GM10248 (cell line): ENCODE measurements at regions not wholly inside any gene's neighbourhood (a gene's known extent, or its start where the extent isn't known, plus 50 kb on each side); places are given as distances from the start of the nearest gene placed in this dataset.
A peak's percentile ranks its signal among the peaks of the same experiment; 100 is the strongest.
"Not testable (repeated sequence)": the region's sequence is repeated elsewhere in the genome, so short reads cannot be mapped to it uniquely, and the experiment has no call there.

Experiments
- CTCF ChIA-PET: fragments of 300-600 bp; sonication (Branson Sonifier 250); formaldehyde crosslinking; extraction: SDS; loops from one replicate; lab custom pipeline; 2021; ENCODE audit warnings: antibody characterized with exemption; lab: Yijun Ruan, JAX
- POLR2A ChIA-PET: fragments of 350-650 bp; sonication (Branson Sonifier 250); formaldehyde crosslinking; extraction: SDS; loops from one replicate; lab custom pipeline; 2020; ENCODE audit warnings: antibody characterized with exemption; lab: Yijun Ruan, JAX
- DNase-seq: peaks from one replicate; pipeline ENCODE4 v3.0.0; 2012; ENCODE audit errors: extremely low spot score
- TF ChIP-seq, protein P1 (sequence below): IDR thresholded peaks from 2 replicates; pipeline ENCODE4 v1.5.1; 2012; ENCODE audit warnings: mild to moderate bottlenecking, low read depth; ENCODE audit errors: extremely low read depth, missing control alignments, control extremely low read depth

DNA sequence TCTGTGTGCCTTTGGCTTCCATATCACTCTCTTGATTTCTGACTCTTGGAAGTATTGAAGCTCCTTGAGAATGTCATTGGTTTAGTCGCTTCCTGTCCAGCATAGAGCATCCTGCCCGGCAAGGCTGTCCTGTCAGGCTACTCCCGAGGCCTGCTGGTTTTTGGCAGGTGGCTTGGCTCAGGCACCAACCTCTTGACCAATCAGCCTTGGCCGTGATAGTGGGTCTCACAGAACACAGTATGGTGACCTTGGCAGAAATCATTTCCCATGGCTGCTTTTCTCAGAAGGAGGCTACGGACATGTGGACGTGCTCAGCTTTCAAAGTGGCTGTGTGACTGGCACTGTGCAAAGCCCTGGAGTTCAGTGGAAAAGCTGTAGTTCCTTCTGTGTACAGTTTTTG lies 516.9 kb downstream of the REEP3 start:
- CTCF ChIA-PET, result interaction anchor here (1.4 to 1.5 kb wide), 2 partner anchors 9 to 63 kb away, joined by 3 to 5 read pairs; no protein-coding TSS in a partner anchor
- TF ChIP-seq, protein P1, sequence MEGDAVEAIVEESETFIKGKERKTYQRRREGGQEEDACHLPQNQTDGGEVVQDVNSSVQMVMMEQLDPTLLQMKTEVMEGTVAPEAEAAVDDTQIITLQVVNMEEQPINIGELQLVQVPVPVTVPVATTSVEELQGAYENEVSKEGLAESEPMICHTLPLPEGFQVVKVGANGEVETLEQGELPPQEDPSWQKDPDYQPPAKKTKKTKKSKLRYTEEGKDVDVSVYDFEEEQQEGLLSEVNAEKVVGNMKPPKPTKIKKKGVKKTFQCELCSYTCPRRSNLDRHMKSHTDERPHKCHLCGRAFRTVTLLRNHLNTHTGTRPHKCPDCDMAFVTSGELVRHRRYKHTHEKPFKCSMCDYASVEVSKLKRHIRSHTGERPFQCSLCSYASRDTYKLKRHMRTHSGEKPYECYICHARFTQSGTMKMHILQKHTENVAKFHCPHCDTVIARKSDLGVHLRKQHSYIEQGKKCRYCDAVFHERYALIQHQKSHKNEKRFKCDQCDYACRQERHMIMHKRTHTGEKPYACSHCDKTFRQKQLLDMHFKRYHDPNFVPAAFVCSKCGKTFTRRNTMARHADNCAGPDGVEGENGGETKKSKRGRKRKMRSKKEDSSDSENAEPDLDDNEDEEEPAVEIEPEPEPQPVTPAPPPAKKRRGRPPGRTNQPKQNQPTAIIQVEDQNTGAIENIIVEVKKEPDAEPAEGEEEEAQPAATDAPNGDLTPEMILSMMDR, result no peak
- no peak for DNase-seq
- POLR2A ChIA-PET, result no interaction called here

DNA sequence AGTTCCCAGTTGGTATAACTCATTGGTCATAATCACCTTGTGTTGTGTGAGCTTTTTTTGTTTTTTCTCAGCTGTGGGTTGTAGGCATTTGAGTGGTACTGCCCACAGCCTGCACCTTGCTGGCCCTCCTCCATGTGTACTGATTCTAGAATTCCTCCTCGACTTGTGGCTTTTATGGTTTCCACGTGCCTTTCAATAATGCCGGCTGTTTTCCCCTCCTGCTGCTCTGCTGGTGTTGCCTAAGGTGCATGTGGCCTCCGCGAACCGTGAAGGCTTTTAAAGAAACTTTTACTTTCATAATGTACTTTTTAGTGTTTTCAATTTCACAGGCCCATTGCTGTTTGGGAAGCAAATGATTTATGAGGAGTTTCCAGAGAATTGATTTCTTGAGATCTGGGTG lies 518.0 kb downstream of the REEP3 start:
- TF ChIP-seq, protein P1, result no peak
- POLR2A ChIA-PET, result no interaction called here
- DNase-seq, result no peak
- CTCF ChIA-PET, result interaction anchor here (1.5 kb wide), 1 partner anchor 11 kb away, joined by 5 read pairs; no protein-coding TSS in a partner anchor

DNA sequence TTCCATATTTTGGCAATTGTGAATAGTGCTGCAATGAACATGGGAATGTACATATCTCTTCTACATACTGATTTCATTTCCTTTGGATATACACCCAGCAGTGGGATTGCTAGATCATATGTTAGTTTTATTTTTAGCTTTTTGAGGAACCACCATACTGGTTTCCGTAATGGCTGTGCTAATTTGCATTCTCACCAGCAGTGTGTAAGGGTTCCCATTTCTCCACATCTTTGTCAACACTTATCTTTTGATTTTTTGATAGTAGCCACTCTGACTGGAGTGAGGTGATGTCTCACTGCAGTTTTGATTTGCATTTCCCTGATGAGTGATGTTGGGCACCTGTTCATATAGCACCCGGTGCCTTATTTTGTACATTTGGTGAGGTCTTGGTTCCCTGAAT lies 519.6 kb downstream of the REEP3 start:
- no peak for DNase-seq
- ChIA-PET CTCF (interaction anchor here (0.6 to 6.8 kb wide), 16 partner anchors 9 to 312 kb away, joined by 3 to 46 read pairs (median 4); no protein-coding TSS in a partner anchor), POLR2A (no interaction called here)
- TF ChIP-seq, protein P1, result no peak

DNA sequence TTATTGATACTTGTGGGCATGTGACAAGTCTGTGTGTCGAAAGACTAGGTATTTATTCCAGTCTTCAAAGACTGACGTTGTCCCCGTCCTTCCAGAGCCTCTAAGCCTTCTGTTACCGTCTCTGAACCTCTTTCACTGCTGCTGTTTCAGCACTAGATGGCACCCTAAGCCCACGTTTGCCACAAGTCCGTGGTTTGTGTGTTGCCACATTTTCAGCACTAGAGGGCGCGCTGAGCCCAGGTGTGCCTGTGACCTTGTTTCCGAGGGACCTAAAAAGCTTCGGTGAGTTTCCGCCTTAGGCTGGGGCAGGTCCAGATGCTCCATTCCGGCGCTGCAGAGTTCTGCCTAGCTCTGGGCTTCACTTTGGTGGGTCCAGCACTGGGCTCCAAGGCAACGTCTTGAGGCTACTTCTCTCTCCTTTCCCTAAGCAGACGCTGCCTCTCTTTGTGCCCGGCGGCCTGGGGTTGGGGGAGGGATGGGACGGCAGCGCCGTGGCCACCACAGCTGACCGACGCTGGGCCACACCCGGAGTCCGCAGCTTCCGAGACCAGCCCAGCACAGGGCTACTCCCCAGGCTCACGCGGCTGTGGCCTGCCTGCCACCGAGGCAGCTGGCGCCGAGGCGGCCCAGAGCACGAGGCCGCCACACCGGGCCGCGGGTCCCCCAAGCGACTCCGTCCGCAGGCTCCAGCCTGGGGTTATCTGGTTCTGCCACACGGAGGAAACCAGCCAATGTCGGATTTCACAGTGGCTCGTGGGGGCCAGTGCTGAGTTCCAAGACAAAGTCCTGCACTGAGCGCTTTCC lies 520.2 kb downstream of the REEP3 start:
- DNase-seq, result peak; percentile 76
- TF ChIP-seq, protein P1, result peak; percentile 100
- POLR2A ChIA-PET, result no interaction called here
- CTCF ChIA-PET, result interaction anchor here (0.6 to 6.8 kb wide), 20 partner anchors 8 to 621 kb away, joined by 3 to 46 read pairs (median 4); no protein-coding TSS in a partner anchor

DNA sequence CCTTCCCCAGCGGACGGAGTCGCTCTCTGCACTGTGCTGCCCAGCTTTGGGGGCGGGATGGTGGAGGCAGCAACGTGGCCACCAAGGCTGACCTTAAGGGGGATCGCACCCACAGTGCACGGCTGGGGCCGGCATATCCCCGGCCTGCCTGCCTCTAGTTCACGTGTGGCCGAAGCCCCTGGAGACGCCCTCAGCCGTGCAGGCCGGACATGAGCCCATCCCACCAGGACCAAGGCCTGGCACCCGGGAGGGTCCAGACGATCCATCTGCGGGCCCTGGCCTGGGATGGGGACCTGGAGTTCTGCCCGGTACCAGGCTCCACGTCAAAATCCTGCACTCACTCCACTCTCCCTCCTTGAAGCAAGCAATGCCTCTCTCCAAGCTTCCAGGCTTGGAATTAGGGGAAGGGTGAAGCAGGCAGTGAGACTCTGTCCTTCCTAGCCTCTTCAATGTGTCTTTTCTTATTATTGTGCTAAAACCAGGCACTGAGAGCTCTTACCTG lies 520.8 kb downstream of the REEP3 start:
- DNase-seq, result no peak
- ChIA-PET POLR2A (no interaction called here), CTCF (interaction anchor here (0.8 to 6.8 kb wide), 10 partner anchors 10 to 621 kb away, joined by 3 to 46 read pairs (median 6); no protein-coding TSS in a partner anchor)
- TF ChIP-seq, protein P1, result no peak

DNA sequence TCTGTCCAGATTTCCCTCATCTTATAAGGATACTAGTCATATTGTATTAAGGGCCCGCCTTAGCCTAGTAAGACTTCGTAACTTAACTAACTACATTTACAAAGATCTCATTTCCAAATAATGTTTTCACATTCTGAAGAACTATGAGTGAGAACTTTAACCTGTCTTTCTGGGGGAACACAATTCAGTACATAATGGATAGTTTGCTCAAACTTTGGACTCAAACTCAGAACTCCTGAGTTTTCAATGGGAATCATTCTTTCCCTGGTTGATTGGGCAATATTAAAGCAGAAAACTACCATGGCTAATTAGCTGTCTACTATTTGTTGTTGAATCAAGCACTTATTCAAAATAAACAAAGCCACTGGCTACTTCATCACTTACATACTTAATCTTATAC lies 522.9 kb downstream of the REEP3 start:
- TF ChIP-seq, protein P1, result no peak
- CTCF ChIA-PET, result interaction anchor here (1.1 to 6.8 kb wide), 3 partner anchors 11 to 67 kb away, joined by 3 to 46 read pairs (median 32); no protein-coding TSS in a partner anchor
- no peak for DNase-seq
- POLR2A ChIA-PET, result no interaction called here

DNA sequence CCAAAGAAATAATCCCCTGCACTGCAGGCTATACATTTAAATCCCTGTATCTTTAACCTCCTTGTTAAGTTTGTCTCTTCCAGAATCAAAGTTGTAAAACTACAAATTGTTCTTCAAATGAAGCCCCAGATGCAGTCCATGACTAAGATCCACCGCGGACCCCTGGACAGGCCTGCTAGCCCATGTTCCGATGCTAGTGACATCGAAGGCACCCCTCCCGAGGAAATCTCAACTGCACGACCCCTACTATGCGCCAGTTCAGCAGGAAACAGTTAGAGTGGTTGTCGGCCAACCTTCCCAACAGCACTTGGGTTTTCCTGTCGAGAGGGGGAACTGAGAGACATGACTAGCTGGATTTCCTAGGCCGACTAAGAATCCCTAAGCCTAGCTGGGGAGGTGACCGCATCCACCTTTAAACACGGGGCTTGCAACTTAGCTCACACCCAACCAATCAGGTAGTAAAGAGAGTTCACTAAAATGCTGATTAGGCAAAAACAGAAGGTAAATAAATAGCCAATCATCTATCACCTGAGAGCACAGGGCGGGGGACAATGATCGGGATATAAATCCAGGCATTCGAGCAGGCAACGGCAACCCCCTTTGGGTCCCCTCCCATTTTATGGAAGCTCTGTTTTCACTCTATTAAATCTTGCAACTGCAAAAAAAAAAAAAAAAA lies 523.9 kb downstream of the REEP3 start:
- DNase-seq, POLR2A ChIA-PET: not testable (repeated sequence)
- CTCF ChIA-PET, result interaction anchor here (5.3 to 6.8 kb wide), 2 partner anchors 10 to 17 kb away, joined by 32 to 46 read pairs; no protein-coding TSS in a partner anchor
